GM13977 (cell line): ENCODE measurements at regions not wholly inside any gene's neighbourhood (a gene's known extent, or its start where the extent isn't known, plus 50 kb on each side); places are given as distances from the start of the nearest gene placed in this dataset.

Experiments
- DNase-seq: peaks from one replicate; pipeline ENCODE4 v3.0.0; 2012; ENCODE audit warnings: low spot score
- in situ Hi-C: fragments of 300-500 bp; cut with MboI; formaldehyde crosslinking; loops from one replicate; pipeline ENCODE4 v1.12.0; 2022; ENCODE audit warnings: low sequenced_read_pairs, low pct_unique_long_range_greater_than_20kb, mixed read lengths, inconsistent platforms; ENCODE audit not compliant: unreplicated experiment
- TF ChIP-seq, protein P1 (sequence below): IDR thresholded peaks from 2 replicates; pipeline ENCODE4 v1.5.1; 2012; ENCODE audit warnings: mild to moderate bottlenecking, control low read depth; ENCODE audit not compliant: insufficient read depth; ENCODE audit errors: extremely low read depth, missing control alignments

DNA sequence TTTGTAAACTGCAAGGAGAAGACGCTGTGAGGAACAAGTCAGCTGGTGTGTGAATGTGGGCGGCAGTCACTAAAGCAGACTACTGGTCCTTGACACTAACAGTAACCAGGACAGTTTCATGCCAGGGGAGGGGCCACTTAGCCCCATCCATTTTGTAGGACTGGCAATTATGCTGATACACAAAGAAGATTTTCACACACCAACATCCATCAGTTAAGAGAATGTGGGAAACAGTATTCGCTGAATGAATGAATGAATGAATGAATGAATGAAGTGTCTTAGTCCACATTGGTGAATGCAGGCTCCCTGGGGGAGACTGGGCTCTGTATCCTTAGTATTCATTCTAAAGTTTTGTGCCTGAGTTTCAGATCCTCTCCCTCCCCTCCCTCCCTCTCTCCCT, 590.4 kb downstream of the BRD1 start:
- TF ChIP-seq, protein P1, sequence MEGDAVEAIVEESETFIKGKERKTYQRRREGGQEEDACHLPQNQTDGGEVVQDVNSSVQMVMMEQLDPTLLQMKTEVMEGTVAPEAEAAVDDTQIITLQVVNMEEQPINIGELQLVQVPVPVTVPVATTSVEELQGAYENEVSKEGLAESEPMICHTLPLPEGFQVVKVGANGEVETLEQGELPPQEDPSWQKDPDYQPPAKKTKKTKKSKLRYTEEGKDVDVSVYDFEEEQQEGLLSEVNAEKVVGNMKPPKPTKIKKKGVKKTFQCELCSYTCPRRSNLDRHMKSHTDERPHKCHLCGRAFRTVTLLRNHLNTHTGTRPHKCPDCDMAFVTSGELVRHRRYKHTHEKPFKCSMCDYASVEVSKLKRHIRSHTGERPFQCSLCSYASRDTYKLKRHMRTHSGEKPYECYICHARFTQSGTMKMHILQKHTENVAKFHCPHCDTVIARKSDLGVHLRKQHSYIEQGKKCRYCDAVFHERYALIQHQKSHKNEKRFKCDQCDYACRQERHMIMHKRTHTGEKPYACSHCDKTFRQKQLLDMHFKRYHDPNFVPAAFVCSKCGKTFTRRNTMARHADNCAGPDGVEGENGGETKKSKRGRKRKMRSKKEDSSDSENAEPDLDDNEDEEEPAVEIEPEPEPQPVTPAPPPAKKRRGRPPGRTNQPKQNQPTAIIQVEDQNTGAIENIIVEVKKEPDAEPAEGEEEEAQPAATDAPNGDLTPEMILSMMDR = no peak
- in situ Hi-C loops = no loop called here
- DNase-seq = no peak

DNA sequence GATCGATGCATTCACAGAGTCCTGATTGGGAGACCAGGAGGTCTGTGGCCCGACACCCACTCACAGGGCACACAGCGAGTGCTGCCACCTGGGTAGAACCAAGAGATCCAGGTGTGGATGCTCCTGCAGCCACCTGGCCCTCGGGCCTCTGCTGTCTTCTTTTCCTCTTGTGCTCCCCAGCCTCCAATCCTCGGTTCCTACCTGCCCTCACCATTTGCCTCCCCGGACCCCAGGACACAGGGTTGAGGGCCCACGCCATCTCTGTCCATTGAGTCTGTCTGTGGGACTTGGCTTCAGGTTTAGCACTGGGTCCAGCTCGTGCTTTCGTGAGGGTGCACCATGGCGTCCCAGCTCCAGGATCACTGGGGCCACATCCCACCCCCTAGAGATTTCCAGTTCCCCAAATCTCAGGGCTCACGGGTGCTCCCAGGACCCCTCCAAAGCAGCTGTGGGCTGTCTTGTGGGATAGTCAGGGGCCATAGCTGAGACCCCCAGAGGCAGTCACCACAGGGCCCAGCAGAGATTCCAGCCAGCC, 591.1 kb downstream of the BRD1 start:
- TF ChIP-seq, protein P1 = no peak
- in situ Hi-C loops = no loop called here
- no peak for DNase-seq

- TF ChIP-seq, protein P1 = no peak
- no peak for DNase-seq
- in situ Hi-C loops = no loop called here
Observed at GRCh38 chr22:49235463-49236300, 592.0 kb downstream of the BRD1 start.

DNA sequence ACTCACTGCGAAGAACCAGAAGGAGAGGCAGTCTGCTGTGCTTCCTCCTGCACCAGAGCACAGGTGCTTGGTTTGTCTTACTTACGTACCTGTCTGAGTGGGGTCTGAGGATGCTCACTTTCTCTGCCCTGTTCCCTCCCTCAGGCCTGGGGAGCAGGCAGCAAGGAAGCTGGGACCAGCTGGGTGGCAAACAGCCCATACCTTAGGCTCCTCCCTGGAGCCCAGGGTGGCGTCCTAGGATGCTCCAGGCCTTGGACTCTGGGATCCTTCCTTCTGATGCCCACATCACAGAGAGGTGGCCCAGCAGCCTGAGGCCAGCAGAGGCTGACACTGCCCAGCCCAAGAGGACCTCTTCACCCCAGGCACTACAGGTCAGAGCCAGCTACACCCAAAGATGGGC, 593.2 kb downstream of the BRD1 start:
- TF ChIP-seq, protein P1 = no peak
- in situ Hi-C loops = no loop called here
- no peak for DNase-seq

DNA sequence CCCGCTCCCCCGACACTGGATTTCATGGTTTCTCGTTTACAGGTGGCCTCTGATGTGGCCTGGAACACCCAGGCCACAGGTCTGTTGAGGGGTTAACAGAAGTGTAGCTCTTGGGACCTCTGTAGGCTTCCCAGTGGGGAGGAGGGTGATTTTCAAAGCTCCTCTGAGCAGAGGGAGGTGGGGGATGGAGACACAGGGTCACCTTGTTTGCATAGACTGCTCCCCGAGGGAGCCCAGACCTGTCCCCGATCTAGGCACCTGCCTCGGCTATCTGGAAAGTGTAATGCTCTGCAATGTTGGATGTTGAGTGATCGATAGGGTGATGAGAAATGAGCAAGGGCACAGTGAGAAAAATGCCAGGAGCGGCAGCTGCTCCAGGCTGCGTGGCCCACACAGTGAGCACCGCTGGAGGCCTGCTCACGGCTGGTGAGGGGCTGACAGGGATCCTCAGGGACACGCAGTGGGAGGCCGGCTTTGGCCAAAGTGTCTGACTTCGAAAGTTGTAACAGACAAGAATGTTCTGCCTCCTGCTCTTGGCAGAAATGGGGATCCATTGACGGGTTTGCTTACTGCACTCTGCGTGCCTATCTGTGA, 594.1 kb downstream of the BRD1 start:
- in situ Hi-C loops = no loop called here
- DNase-seq = no peak
- TF ChIP-seq, protein P1 = no peak

DNA sequence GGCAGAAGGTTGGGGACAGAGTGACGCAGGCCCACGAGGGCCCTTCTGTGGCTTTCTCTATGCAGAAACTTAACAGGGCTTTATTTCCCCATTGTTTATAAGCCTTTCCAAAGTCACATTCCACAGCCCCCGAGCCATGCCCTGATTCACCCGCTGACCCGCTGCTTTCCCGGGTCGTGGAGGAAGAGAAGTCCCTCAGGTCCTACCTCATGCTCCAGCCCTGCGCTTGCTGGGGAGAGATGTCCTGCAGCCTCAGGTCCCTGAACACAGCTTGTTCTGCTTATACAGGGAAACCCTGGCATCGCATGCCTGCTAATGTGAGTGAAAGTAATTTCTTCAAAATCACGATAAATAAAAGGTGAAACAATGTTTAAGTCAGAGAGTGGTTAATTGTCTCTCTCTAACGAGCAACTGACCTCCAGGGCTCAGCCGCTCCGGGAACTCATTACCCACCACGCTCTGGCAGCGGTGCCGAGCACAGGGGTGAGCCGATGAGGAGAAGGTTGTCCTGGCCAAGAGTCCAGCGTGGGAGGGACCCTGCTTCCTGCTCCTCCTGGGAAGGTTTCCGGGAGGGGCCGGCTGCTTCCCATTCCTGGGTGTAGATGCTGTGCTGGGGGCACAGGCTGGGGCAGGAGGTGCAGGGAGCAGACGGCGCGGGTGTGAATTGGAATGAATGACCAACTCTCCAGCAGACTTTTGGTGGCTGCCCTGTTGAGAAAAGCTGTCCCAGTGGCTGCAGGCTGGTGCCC, 595.2 kb downstream of the BRD1 start:
- TF ChIP-seq, protein P1 = no peak
- DNase-seq = no peak
- in situ Hi-C loops = no loop called here
